Osteoblast (primary cell): ENCODE measurements at regions not wholly inside any gene's neighbourhood (a gene's known extent, or its start where the extent isn't known, plus 50 kb on each side); places are given as distances from the start of the nearest gene placed in this dataset.

Source experiments
- DNase-seq: peaks from one replicate; pipeline ENCODE4 v3.0.0; 2011; ENCODE audit warnings: low spot score, mixed read lengths; ENCODE audit not compliant: insufficient read length; ENCODE audit errors: missing footprints
- H2AFZ ChIP-seq: 2 replicates; pipeline ENCODE4 v1.6.0; 2011; ENCODE audit warnings: mild to moderate bottlenecking, low read length
- H3K27ac ChIP-seq: 2 replicates; pipeline ENCODE4 v1.5.1; 2011; ENCODE audit warnings: mild to moderate bottlenecking, low read depth, low read length, moderate library complexity
- H3K27me3 ChIP-seq: 2 replicates; pipeline ENCODE4 v1.6.0; 2012; ENCODE audit warnings: mild to moderate bottlenecking, control low read depth, inconsistent platforms, low read length, moderate library complexity; ENCODE audit not compliant: insufficient read depth
- H3K36me3 ChIP-seq: 2 replicates; pipeline ENCODE4 v1.5.1; 2011; ENCODE audit warnings: mild to moderate bottlenecking, low read length, control low read depth, moderate library complexity; ENCODE audit not compliant: insufficient read depth
- H3K4me1 ChIP-seq: 2 replicates; pipeline ENCODE4 v1.5.1; 2011; ENCODE audit warnings: mild to moderate bottlenecking, low read length, control low read depth, moderate library complexity; ENCODE audit not compliant: insufficient read depth
- H3K4me2 ChIP-seq: 2 replicates; pipeline ENCODE4 v1.6.0; 2011; ENCODE audit warnings: mild to moderate bottlenecking, low read length; ENCODE audit not compliant: insufficient read depth
- H3K4me3 ChIP-seq: fragments of 200-600 bp; sonication (generic); 3 replicates; pipeline ENCODE4 v1.5.1; 2012; ENCODE audit warnings: mild to moderate bottlenecking, low read length, inconsistent platforms; ENCODE audit not compliant: insufficient read depth
- H3K79me2 ChIP-seq: 2 replicates; pipeline ENCODE4 v1.6.0; 2012; ENCODE audit warnings: mild to moderate bottlenecking, low read length, control low read depth, inconsistent platforms; ENCODE audit not compliant: insufficient read depth
- H3K9me3 ChIP-seq: 2 replicates; pipeline ENCODE4 v1.5.1; 2011; ENCODE audit warnings: low read depth, low read length, control low read depth
- H4K20me1 ChIP-seq: 2 replicates; pipeline ENCODE4 v1.6.0; 2012; ENCODE audit warnings: mild to moderate bottlenecking, low read length, control low read depth; ENCODE audit not compliant: insufficient read depth
- CTCF ChIP-seq: IDR thresholded peaks from 2 replicates; pipeline ENCODE4 v1.5.1; 2011; ENCODE audit warnings: mild to moderate bottlenecking, low read depth, low read length, moderate library complexity; ENCODE audit errors: extremely low read depth

GRCh38 chr15:36175741-36176291 is 403.6 kb upstream of the CDIN1 start:
- H3K36me3 ChIP-seq = no peaks in the 10 kb centered on the region
- H3K4me1 ChIP-seq = no peaks in the 10 kb centered on the region
- H3K27ac ChIP-seq = no peak overlapping the region
- no peak for TF ChIP-seq CTCF
- H3K27me3 ChIP-seq = no peaks in the 10 kb centered on the region
- H3K79me2 ChIP-seq = no peaks in the 10 kb centered on the region
- H3K4me3 ChIP-seq = no peak overlapping the region
- H3K9me3 ChIP-seq = no peaks in the 10 kb centered on the region
- H2AFZ ChIP-seq = no peak overlapping the region
- H3K4me2 ChIP-seq = no peak overlapping the region
- H4K20me1 ChIP-seq = no peaks in the 10 kb centered on the region
- DNase-seq = no peak

- no peaks in the 10 kb centered on the region for H3K36me3 ChIP-seq
- peak; percentile 43 for DNase-seq
Measured at GRCh38 chr15:36177590-36178302, 401.7 kb upstream of the CDIN1 start.

GRCh38 chr15:36178303-36178633 is 401.2 kb upstream of the CDIN1 start:
- H3K27ac ChIP-seq = no peak overlapping the region
- H3K4me2 ChIP-seq = no peak overlapping the region
- H4K20me1 ChIP-seq = no peaks in the 10 kb centered on the region
- no peaks in the 10 kb centered on the region for H3K36me3 ChIP-seq
- H3K4me1 ChIP-seq = no peaks in the 10 kb centered on the region
- no peak for TF ChIP-seq CTCF
- H3K9me3 ChIP-seq = no peaks in the 10 kb centered on the region
- H3K79me2 ChIP-seq = no peaks in the 10 kb centered on the region
- no peak overlapping the region for H3K4me3 ChIP-seq
- H2AFZ ChIP-seq = no peak overlapping the region
- no peak for DNase-seq
- H3K27me3 ChIP-seq = no peaks in the 10 kb centered on the region

More at GRCh38 chr15:36177590-36178302, 401.7 kb upstream of the CDIN1 start:
- TF ChIP-seq CTCF = no peak
- H3K4me3 ChIP-seq = no peak overlapping the region
- H3K27ac ChIP-seq = no peak overlapping the region
- H3K9me3 ChIP-seq = no peaks in the 10 kb centered on the region
- H3K27me3 ChIP-seq = no peaks in the 10 kb centered on the region
- H2AFZ ChIP-seq = no peak overlapping the region
- no peak overlapping the region for H3K4me2 ChIP-seq
- no peaks in the 10 kb centered on the region for H3K4me1 ChIP-seq
- H3K79me2 ChIP-seq = no peaks in the 10 kb centered on the region
- H4K20me1 ChIP-seq = no peaks in the 10 kb centered on the region

- Histone ChIP-seq H3K4me2 (no peak overlapping the region), H3K27me3 (no peaks in the 10 kb centered on the region), H3K36me3 (no peaks in the 10 kb centered on the region), H3K27ac (no peak overlapping the region), H4K20me1 (no peaks in the 10 kb centered on the region), H3K4me1 (no peaks in the 10 kb centered on the region), H3K9me3 (no peaks in the 10 kb centered on the region), H3K79me2 (no peaks in the 10 kb centered on the region), H3K4me3 (no peak overlapping the region), H2AFZ (no peak overlapping the region)
- no peak for DNase-seq
- TF ChIP-seq CTCF = no peak
Measured at GRCh38 chr15:36183201-36183600, 396.2 kb upstream of the CDIN1 start.
